Esophagus muscularis mucosa (tissue), 4 donors: ENCODE measurements at regions not wholly inside any gene's neighbourhood (a gene's known extent, or its start where the extent isn't known, plus 50 kb on each side); places are given as distances from the start of the nearest gene placed in this dataset.

Source experiments
- EP300 ChIP-seq: sonication (generic); formaldehyde crosslinking; IDR thresholded peaks from one replicate; pipeline ENCODE4 v1.6.1; 2017; ENCODE audit warnings: antibody characterized with exemption
- POLR2A ChIP-seq: fragments of 450-650 bp; IDR thresholded peaks from one replicate; pipeline ENCODE4 v1.6.1; 2017; ENCODE audit warnings: antibody characterized with exemption, moderate library complexity, mild to moderate bottlenecking, low read depth
- TF ChIP-seq, protein P1 (sequence below), 3 experiments: fragments of 200-600 bp in 2 of 3; fragments of 450-650 bp in 1 of 3; sonication (generic) in 2 of 3; IDR thresholded peaks; one replicate each; pipeline ENCODE4 v1.5.1; 2017 to 2019; ENCODE audit warnings: antibody characterized with exemption in 3 of 3, mild to moderate bottlenecking in 2 of 3, moderate library complexity in 1 of 3

DNA sequence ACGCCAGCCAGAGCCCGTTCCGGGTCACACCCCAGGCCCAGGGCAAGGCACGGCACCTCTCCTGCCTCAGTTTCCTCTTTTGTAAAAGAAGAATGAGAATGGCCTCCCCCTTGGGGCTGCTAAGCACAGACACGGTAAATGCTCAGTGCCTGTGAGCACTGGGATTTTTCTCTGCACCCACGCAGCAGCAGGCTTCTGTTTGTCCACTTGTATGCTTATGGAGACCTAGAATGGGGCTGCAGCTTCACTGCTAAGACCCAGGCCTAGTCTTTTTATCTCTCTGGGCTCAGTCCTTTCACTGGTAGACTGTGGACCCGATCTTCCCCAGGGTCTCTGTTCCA lies 1327.9 kb downstream of the TBC1D22A start:
- TF ChIP-seq, protein P1, sequence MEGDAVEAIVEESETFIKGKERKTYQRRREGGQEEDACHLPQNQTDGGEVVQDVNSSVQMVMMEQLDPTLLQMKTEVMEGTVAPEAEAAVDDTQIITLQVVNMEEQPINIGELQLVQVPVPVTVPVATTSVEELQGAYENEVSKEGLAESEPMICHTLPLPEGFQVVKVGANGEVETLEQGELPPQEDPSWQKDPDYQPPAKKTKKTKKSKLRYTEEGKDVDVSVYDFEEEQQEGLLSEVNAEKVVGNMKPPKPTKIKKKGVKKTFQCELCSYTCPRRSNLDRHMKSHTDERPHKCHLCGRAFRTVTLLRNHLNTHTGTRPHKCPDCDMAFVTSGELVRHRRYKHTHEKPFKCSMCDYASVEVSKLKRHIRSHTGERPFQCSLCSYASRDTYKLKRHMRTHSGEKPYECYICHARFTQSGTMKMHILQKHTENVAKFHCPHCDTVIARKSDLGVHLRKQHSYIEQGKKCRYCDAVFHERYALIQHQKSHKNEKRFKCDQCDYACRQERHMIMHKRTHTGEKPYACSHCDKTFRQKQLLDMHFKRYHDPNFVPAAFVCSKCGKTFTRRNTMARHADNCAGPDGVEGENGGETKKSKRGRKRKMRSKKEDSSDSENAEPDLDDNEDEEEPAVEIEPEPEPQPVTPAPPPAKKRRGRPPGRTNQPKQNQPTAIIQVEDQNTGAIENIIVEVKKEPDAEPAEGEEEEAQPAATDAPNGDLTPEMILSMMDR (IDR thresholded peaks at IDR 0.05), result no peak
- TF ChIP-seq POLR2A, result no peak
- no peak for TF ChIP-seq EP300
